ENCODE measurements at regions not wholly inside any gene's neighbourhood (a gene's known extent, or its start where the extent isn't known, plus 50 kb on each side); places are given as distances from the start of the nearest gene placed in this dataset.

GRCh38 chrX:13110433-13111324, 66.3 kb upstream of the FAM9C start:
- TF ChIP-seq CTCF (IDR thresholded peaks at IDR 0.05; ENCODE audit: low read depth, low read length, missing control alignments): no peak
- no peak for DNase-seq (ENCODE audit: low read depth)
- no peak overlapping the region for H3K4me3 ChIP-seq (ENCODE audit: low read depth, low read length)

GRCh38 chrX:13109817-13110216, 65.4 kb upstream of the FAM9C start:
- DNase-seq (ENCODE audit: low read depth): no peak
- H3K4me3 ChIP-seq (ENCODE audit: low read depth, low read length): no peak overlapping the region
- no peak for TF ChIP-seq CTCF (IDR thresholded peaks at IDR 0.05; ENCODE audit: low read depth, low read length, missing control alignments)

GRCh38 chrX:13103914-13104274, 59.5 kb upstream of the FAM9C start:
- DNase-seq (ENCODE audit: low read depth): no peak
- TF ChIP-seq CTCF (IDR thresholded peaks at IDR 0.05; ENCODE audit: low read depth, low read length, missing control alignments): no peak
- no peak overlapping the region for H3K4me3 ChIP-seq (ENCODE audit: low read depth, low read length)

GRCh38 chrX:13103188-13103913, 58.9 kb upstream of the FAM9C start:
- H3K4me3 ChIP-seq (ENCODE audit: low read depth, low read length): no peak overlapping the region
- no peak for DNase-seq (ENCODE audit: low read depth)
- TF ChIP-seq CTCF (IDR thresholded peaks at IDR 0.05; ENCODE audit: low read depth, low read length, missing control alignments): no peak

- DNase-seq (ENCODE audit: low read depth): no peak
- no peak for TF ChIP-seq CTCF (IDR thresholded peaks at IDR 0.05; ENCODE audit: low read depth, low read length, missing control alignments)
- no peak overlapping the region for H3K4me3 ChIP-seq (ENCODE audit: low read depth, low read length)
Measured at GRCh38 chrX:13102636-13103035, 58.2 kb upstream of the FAM9C start.

GRCh38 chrX:13101441-13102139, 57.2 kb upstream of the FAM9C start:
- no peak for DNase-seq (ENCODE audit: low read depth)

More at GRCh38 chrX:13101441-13102139, 57.2 kb upstream of the FAM9C start:
- H3K4me3 ChIP-seq (ENCODE audit: low read depth, low read length): no peak overlapping the region
- no peak for TF ChIP-seq CTCF (IDR thresholded peaks at IDR 0.05; ENCODE audit: low read depth, low read length, missing control alignments)

All from GM12864 (cell line).